HEK293T (cell line): ENCODE measurements at regions not wholly inside any gene's neighbourhood (a gene's known extent, or its start where the extent isn't known, plus 50 kb on each side); places are given as distances from the start of the nearest gene placed in this dataset.

Experiments
- CTCF ChIA-PET: fragments of 350-600 bp; formaldehyde crosslinking; extraction: SDS; loops from one replicate; lab custom pipeline; 2021; ENCODE audit warnings: antibody characterized with exemption, inconsistent platforms; lab: Yijun Ruan, JAX
- POLR2A ChIA-PET: fragments of 350-600 bp; formaldehyde crosslinking; extraction: SDS; loops from one replicate; lab custom pipeline; 2020; ENCODE audit warnings: antibody characterized with exemption, inconsistent platforms; lab: Yijun Ruan, JAX
- DNase-seq: peaks from one replicate; pipeline ENCODE4 v3.0.0; 2012; ENCODE audit warnings: mixed read lengths; ENCODE audit errors: extremely low spot score
- ARNT ChIP-seq: fragments of 450-650 bp; IDR thresholded peaks from 2 replicates; pipeline ENCODE4 v1.6.1; 2017; ENCODE audit warnings: mild to moderate bottlenecking
- BHLHE40 ChIP-seq: fragments of 450-650 bp; IDR thresholded peaks from 2 replicates; pipeline ENCODE4 v1.6.1; 2016; ENCODE audit warnings: mild to moderate bottlenecking, moderate library complexity, borderline replicate concordance
- CTBP1 ChIP-seq: fragments of 450-650 bp; IDR thresholded peaks from 2 replicates; pipeline ENCODE4 v1.6.1; 2016; ENCODE audit warnings: borderline replicate concordance
- ELF4 ChIP-seq: fragments of 450-650 bp; IDR thresholded peaks from 2 replicates; pipeline ENCODE4 v1.6.1; 2017; ENCODE audit warnings: antibody characterized with exemption
- FOXA1 ChIP-seq: fragments of 450-650 bp; IDR thresholded peaks from 2 replicates; pipeline ENCODE4 v1.6.1; 2016; ENCODE audit warnings: mild to moderate bottlenecking
- FOXK2 ChIP-seq: fragments of 450-650 bp; IDR thresholded peaks from 2 replicates; pipeline ENCODE4 v1.6.1; 2016; ENCODE audit warnings: mild to moderate bottlenecking
- FOXM1 ChIP-seq: fragments of 450-650 bp; IDR thresholded peaks from 2 replicates; pipeline ENCODE4 v1.6.1; 2017; ENCODE audit warnings: mild to moderate bottlenecking, borderline replicate concordance
- HDGF ChIP-seq: fragments of 450-650 bp; IDR thresholded peaks from 2 replicates; pipeline ENCODE4 v1.6.1; 2017; ENCODE audit warnings: antibody characterized with exemption, borderline replicate concordance
- L3MBTL2 ChIP-seq: fragments of 450-650 bp; conservative IDR thresholded peaks from 2 replicates; pipeline ENCODE4 v1.6.1; 2016; ENCODE audit warnings: mild to moderate bottlenecking
- LEF1 ChIP-seq: fragments of 450-650 bp; IDR thresholded peaks from 2 replicates; pipeline ENCODE4 v1.6.1; 2017; ENCODE audit warnings: mild to moderate bottlenecking, borderline replicate concordance
- NFRKB ChIP-seq: fragments of 450-650 bp; IDR thresholded peaks from 2 replicates; pipeline ENCODE4 v1.6.1; 2016; ENCODE audit warnings: mild to moderate bottlenecking, moderate library complexity
- SP1 ChIP-seq: fragments of 450-650 bp; IDR thresholded peaks from 2 replicates; pipeline ENCODE4 v1.6.1; 2017
- SUZ12 ChIP-seq: fragments of 450-650 bp; IDR thresholded peaks from 2 replicates; pipeline ENCODE4 v1.6.1; 2016; ENCODE audit warnings: mild to moderate bottlenecking
- TARDBP ChIP-seq: fragments of 450-650 bp; IDR thresholded peaks from 2 replicates; pipeline ENCODE4 v1.6.1; 2016
- ZNF384 ChIP-seq: fragments of 450-650 bp; IDR thresholded peaks from 2 replicates; pipeline ENCODE4 v1.6.1; 2016
- TF ChIP-seq, protein P1 (sequence below): fragments of 450-650 bp; IDR thresholded peaks from 2 replicates; pipeline ENCODE4 v1.6.1; 2016

DNA sequence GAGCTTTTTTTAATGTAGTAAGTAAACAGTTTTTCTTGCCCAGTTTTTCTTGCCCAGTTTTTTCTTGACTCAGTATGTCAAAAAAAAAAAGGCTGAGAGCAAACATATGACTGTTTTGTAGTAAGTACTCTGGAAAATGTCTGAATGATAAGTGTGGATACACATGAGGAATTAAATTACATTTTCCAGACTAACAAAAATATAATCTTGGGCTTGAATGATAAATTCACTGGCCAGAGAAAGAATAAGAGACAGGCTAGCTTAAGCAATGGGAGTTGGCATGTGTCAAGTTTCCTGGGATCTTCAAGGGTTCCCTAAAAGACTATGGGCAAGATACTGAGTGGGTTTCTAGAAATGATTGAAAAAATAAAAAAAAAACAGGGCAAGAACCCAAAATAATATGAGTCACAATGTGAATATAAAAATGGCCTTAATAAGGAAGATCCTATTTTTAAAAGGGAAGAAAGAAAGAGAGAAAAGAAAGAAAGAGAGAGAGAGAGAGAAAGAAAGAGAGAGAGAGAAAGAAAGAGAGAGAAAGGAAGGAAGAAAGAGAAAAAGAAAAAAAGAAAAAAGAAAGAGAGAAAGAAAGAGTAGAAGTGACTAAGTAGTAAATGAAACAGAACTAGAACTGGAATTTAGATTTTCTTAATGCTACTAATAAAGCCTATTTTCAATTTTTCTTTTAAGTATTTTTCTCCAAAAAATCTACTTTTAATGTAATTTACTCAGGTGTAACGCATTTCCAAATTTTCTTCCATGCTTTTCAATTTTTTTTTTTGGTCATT lies 60.2 kb downstream of the TFPI2 start:
- DNase-seq, result no peak
- ChIA-PET POLR2A (no interaction called here), CTCF (no interaction called here)
- TF ChIP-seq L3MBTL2 (no peak), FOXK2 (no peak), TARDBP (no peak), HDGF (no peak), ELF4 (no peak)
- TF ChIP-seq, protein P1, sequence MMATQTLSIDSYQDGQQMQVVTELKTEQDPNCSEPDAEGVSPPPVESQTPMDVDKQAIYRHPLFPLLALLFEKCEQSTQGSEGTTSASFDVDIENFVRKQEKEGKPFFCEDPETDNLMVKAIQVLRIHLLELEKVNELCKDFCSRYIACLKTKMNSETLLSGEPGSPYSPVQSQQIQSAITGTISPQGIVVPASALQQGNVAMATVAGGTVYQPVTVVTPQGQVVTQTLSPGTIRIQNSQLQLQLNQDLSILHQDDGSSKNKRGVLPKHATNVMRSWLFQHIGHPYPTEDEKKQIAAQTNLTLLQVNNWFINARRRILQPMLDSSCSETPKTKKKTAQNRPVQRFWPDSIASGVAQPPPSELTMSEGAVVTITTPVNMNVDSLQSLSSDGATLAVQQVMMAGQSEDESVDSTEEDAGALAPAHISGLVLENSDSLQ, result no peak

DNA sequence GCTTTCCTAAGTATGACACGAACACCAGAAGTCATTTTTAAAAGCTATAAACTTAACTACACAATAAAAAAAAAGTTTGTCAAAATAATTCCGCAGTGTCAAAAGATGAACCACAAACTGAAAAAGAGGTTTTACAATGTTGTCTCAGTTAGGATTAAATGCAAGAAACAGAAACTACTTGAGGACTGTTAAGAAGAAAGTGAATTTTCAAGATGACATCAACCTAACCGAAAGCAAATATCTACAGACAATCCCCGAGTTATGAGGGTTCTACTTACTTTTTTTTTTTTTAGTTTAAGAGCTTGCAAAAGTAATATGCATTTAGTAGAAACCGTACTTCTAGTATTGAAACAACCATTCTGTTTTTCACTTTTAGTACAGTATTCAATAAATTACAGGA lies 62.3 kb downstream of the TFPI2 start:
- TF ChIP-seq ZNF384, result no peak
- TF ChIP-seq NFRKB, result no peak
- no peak for TF ChIP-seq ELF4
- TF ChIP-seq HDGF, result no peak
- no peak for TF ChIP-seq FOXA1
- POLR2A ChIA-PET, result no interaction called here
- no peak for DNase-seq
- CTCF ChIA-PET, result no interaction called here

DNA sequence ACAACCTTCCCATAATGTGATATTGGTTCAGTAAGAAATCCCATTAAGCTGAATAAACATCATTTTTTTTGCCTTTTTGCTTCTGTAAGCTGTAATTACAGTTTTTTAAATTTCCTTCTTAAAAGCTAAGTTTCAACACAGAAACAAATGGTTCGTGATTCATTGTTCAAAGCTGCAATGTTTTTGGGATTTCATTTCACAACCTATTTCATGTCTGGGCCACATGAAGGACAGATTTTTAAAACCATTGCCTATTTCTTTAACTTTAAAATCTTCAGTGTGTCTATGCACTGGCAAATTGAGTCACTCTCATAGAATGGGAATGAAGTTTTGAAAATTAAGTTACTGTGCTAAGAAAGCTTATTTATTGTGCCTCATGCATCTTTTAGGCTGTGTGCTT lies 66.9 kb downstream of the TFPI2 start:
- TF ChIP-seq ARNT (no peak), NFRKB (no peak), SUZ12 (no peak), SP1 (no peak), FOXA1 (no peak), LEF1 (no peak), FOXK2 (no peak), ELF4 (no peak), L3MBTL2 (no peak), FOXM1 (no peak), TARDBP (no peak), ZNF384 (no peak), CTBP1 (no peak), BHLHE40 (no peak)
- TF ChIP-seq, protein P1, result no peak
- ChIA-PET POLR2A (no interaction called here), CTCF (no interaction called here)
- DNase-seq, result no peak

DNA sequence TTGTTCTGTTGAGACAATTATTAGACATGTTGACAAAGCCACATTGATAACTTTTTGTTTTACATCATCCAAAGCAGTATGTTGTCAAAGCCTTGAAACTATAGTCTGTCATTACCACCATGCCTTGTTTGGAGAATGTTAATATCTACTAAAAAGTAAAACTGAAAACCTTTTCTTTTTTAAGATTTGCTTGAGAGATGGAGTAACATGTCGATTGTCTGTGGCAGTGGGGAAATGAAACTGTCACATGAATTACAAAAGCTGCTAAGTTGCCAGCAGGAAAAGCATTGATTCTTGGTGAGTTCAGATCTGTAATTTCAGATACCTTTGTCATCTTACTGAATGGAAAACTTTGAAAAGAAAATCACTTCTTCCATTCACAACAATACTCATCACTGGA lies 69.1 kb downstream of the TFPI2 start:
- POLR2A ChIA-PET, result no interaction called here
- TF ChIP-seq L3MBTL2 (no peak), NFRKB (no peak), LEF1 (no peak), FOXK2 (no peak), ZNF384 (no peak), ARNT (no peak), BHLHE40 (no peak), SUZ12 (no peak), TARDBP (no peak), SP1 (no peak), HDGF (no peak)
- TF ChIP-seq, protein P1, result no peak
- CTCF ChIA-PET, result no interaction called here
- DNase-seq, result no peak

DNA sequence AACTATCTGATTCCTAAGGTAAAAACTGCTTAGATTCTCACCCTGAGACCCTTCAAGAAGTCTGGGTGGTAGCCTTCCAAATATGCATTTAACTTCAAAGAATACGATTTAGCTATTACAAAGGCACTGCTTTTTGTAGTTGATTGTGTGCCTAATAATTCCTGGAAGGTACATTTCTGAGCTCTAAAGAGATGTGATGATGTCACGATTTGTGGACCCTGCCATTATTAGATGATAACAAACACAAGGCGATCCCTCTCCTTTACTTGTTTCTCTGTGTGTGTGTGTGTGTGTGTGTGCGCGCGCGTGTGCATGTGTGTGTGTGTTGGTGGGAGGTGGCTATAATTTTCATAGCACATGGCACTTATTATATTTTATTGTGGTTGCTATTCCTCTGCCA lies 70.9 kb downstream of the TFPI2 start:
- ChIA-PET CTCF (no interaction called here), POLR2A (no interaction called here)
- DNase-seq, result no peak
- TF ChIP-seq HDGF (no peak), L3MBTL2 (no peak), LEF1 (no peak), SP1 (no peak), FOXM1 (no peak), BHLHE40 (no peak), ZNF384 (no peak), NFRKB (no peak)

DNA sequence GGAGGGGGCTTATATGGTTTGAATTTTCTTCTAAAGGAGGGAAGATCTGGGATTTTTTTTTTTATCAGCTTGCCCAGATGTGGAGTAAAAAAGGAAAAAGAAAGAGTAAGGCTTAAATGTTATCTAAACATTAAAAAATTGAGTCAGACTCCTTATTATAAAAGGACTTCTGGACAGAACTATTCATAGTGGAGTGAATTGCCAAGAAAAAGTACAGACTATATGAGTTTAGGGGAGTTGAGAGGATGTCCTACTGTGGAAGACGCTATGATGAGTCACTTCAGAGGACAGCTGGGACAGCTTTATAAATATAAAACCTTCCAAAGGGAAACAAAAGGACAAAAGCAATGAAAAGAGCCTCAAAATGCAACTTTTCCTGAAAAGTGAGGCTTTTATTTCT lies 73.0 kb downstream of the TFPI2 start:
- CTCF ChIA-PET, result no interaction called here
- no peak for DNase-seq
- POLR2A ChIA-PET, result no interaction called here
- TF ChIP-seq ZNF384, result no peak
- TF ChIP-seq SUZ12, result no peak
- no peak for TF ChIP-seq LEF1
- TF ChIP-seq CTBP1, result no peak
- TF ChIP-seq FOXK2, result no peak
- no peak for TF ChIP-seq TARDBP
- no peak for TF ChIP-seq FOXM1
- TF ChIP-seq HDGF, result no peak
- TF ChIP-seq FOXA1, result no peak
- TF ChIP-seq SP1, result no peak
- no peak for TF ChIP-seq BHLHE40
- no peak for TF ChIP-seq L3MBTL2
- TF ChIP-seq ARNT, result no peak
- no peak for TF ChIP-seq NFRKB
- no peak for TF ChIP-seq ELF4
- TF ChIP-seq, protein P1, result no peak
